ENCODE measurements at regions not wholly inside any gene's neighbourhood (a gene's known extent, or its start where the extent isn't known, plus 50 kb on each side); places are given as distances from the start of the nearest gene placed in this dataset.
"Not testable (repeated sequence)": the region's sequence is repeated elsewhere in the genome, so short reads cannot be mapped to it uniquely, and the experiment has no call there.

GRCh38 chr1:244322791-244323521 lies 128.8 kb downstream of the ADSS2 start:
- no peak for DNase-seq (ENCODE audit: low read depth)

DNA sequence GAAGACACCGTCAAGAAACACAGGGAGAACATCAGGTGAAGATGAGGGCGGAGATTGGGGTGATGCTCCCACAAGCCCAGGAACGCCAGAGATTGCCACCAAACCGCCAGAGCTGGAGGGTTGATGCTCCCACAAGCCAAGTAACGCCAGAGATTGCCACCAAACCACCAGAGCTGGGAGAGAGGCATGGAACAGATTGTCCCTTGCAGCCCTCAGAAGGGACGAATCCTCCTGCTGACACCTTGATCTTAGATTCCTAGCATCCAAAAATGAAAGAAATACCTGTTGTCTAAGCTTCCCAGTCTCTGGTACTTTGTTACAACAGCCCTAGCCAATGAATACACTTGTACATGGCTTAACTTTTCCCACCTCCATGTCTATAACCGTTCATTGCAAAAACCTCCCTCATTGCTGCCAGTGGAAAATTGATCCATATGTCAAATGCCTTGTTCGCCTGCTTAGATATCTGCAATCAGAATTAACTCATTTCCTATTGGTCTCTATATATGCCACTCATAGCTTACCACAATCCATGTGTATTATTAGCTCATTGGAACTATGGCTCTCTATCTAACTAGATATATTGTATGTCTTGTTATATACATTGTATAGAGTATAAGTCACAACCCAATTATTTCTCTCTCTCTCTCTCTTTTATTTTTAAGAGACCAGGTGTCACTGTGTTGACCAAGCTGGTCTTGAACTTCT lies 127.4 kb downstream of the ADSS2 start:
- DNase-seq (ENCODE audit: low read depth), result no peak

DNA sequence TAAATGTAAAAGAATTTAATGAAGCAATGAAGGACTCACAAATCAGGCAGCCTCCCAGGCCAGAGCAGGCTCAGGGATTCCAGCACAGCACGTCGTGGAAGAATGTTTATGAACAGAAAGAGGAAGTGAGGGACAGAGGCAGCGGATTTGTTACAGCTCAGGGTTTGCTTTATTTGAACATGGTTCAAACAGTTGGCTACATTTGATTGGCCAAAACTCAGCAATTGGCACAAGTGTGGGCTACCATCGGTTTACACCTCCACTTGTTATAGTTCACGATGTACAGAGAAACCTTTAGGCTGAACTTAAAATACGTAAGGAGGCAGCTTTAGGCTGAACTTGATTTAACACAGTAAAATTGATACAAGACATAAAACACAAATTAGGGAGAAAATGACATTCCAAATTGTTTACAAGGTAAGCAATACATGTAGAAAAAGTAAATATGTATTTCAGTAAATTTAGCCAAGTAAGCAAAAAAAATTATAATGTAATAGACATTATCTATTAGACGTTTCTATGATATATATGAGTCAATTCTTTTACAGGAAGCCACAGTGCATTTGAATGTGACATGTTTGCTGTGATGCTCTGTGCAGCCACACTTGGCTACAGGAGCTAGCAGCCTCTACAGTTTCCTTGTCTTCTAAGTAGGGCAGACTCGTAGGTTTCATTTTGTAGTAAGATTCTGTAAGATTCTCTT lies 126.5 kb downstream of the ADSS2 start:
- no peak for DNase-seq (ENCODE audit: low read depth)

GRCh38 chr1:244326757-244327156 lies 125.0 kb downstream of the ADSS2 start:
- no peak for DNase-seq (ENCODE audit: low read depth)

GRCh38 chr1:244327533-244327932 lies 124.2 kb downstream of the ADSS2 start:
- DNase-seq (ENCODE audit: low read depth), result no peak

DNA sequence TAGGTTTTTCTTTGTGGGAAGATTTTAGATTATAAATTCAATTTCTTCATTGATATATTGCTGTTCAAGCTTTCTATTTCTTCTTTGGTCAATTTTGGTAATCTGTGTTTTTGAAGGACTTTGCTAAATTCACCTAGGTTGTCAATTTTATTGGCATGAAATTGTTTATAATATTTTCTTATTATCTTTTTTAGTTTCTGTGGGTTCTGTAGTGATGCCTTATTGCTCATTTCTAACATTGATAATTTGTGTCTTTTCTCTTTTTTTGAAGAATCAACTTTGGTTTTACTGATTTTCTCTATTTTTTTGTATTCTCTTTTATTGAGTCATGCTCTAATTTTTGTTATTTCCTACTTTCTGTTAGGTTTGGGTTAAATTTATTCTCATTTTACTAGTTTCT lies 123.2 kb downstream of the ADSS2 start:
- DNase-seq (ENCODE audit: low read depth), result no peak

DNA sequence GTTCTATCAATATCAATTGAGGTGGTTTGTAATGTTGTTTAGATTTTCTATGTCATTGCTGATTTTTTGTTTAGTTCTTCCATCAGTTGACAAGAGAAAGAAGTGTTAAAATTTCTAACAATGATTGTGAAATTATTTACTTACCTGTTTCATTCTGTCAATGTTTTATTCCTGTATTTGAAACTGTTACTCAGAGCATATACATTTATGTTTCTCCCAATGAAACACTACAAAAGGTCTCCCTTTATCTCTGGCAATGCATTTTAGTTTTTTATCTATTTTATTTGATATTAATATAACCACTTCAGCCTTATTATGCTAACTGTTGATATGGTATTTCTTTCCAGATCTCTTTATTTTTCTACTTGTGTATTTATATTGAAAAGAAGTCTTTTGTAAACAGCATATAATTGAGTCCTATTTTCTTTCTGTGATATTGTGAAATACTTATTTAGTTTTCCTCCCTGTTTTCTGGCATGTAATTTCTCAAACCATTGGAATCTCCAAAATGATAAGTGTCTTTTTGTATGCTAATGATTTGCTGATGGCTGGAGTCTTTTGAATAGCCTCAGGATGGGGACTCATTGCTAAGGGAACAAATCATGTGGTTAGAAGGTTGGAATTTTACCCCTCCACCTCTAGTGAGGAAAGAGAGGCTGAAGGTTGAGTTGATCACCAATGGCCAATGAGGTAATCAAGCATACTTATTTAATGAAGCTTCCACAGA lies 122.0 kb downstream of the ADSS2 start:
- no peak for DNase-seq (ENCODE audit: low read depth)

DNA sequence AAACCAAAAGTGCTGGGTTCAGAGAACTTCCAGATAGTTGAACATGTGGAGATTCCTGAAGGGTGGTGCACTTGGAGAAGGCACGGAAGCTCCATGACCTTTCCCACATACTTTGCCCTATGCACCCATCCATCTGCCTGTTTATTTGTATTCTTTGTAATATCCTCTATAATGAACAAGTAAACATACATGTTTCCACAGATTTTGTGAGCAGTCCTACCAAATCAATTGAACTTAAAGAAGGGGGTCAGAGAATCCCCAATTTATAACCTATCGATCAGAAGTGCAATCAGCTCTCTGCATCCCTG lies 121.4 kb downstream of the ADSS2 start:
- no peak for DNase-seq (ENCODE audit: low read depth)

DNA sequence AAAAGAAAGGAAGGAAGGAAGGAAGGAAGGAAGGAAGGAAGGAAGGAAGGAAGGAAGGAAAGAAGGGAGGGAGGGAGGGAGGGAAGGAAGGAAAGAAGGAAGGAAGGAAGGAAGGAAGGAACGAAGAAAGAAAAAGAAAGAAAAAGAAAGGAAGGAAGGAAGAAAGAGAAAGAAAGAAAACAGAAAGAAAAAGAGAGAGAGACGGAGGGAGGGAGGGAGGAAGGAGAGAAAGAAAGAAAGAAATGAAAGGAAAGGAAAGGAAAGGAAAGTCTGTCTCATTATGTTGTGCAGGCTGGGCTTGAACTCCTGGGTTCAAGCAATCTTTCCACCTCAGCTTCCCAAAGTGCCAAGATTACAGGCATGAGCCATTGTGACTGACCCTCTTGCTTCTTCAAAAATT lies 118.9 kb downstream of the ADSS2 start:
- not testable (repeated sequence) for DNase-seq (ENCODE audit: low read depth)

GRCh38 chr1:244334315-244334714 lies 117.4 kb downstream of the ADSS2 start:
- not testable (repeated sequence) for DNase-seq (ENCODE audit: low read depth)

DNA sequence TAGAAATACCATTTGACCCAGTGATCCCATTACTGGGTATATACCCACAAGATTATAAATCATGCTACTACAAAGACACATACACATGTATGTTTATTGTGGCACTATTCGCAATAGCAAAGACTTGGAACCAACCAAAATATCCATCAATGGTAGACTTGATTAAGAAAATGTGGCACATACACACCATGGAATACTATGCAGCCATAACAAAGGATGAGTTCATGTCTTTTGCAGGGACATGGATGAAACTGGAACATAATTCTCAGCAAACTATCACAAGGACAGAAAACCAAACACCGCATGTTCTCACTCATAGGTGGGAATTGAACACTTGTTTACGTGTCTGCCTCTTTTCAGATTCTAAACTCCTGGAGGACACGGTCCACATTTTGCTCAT lies 116.9 kb downstream of the ADSS2 start:
- not testable (repeated sequence) for DNase-seq (ENCODE audit: low read depth)

GRCh38 chr1:244335456-244335855 lies 116.3 kb downstream of the ADSS2 start:
- no peak for DNase-seq (ENCODE audit: low read depth)

DNA sequence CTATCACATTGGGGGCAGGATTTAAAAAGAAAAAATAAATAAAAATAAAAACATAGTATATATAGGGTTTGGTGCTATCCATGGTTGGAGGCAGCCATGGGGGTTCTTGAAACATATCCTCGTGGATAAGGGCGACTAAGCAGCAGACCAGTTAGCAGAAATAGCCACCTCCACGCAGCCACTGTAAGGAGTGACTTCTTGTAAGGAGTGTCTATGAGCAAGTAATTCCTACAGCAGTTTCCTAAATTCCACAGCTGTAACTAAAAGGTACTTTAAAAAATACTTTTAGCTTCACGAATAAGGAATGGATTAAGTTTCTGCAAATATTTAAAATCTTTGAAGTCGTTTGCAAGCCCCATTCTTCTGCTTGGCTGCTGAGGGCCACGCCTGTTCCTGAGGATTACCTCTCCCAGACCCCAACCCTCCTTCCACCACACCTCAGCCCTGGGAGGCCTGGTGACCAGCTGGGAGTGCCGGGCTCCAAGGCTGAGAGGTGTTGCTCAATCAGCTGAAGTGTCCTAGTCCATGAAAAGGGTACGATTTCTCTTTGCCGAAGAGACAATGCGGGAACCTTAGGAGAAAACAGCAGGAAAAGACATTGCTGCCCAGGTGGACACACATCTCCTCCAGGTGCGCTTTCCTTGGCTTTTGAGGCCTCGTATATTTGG lies 115.3 kb downstream of the ADSS2 start:
- DNase-seq (ENCODE audit: low read depth), result no peak

DNA sequence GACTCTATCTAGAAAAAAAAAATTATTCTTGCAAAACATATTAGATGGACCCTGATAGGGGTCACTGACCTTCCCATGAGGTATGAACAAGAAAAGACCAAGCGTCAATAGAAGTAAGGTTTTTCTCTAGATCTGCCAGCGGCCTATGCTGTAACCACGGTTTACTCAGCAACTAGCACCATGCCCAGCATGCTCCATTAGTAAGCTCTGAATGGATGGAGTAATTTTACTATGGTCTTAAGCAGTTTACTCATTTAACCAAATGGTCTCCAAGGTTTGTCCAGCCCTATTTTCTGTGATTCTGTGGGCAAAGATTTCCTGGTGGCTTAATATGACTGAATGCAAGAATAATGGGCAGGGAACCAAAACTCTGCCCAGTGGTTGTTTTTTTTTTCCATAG lies 113.9 kb downstream of the ADSS2 start:
- no peak for DNase-seq (ENCODE audit: low read depth)

DNA sequence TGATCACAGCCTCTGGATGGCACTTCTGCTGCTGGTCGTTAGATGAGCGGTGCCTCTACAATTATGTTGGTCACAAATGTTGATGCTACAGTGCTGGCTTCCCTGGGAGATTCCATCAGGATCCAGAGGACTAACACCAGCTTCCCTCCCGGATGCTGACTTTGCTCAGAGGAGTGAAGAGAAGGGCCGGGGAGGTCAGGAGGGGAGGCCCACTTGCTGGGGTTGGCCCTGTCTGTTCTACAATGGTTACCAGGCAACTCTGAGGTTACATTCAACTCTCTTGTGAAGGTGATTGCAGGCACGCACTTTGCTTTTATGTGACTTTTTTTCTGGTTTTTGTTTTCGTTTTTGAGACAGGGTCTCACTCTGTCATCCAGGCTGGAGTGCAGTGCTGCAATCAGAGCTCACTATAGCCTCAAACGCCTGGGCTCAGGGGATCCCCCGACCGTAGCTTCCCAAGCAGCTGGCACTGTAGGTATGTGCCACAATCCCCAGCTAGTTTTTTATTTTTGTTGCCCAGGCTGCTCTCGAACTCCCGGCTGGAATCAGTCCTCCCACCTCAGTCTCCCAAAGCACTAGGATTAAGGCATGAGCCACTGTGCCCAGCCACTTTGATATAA lies 112.5 kb downstream of the ADSS2 start:
- DNase-seq (ENCODE audit: low read depth), result no peak

- no peak for DNase-seq (ENCODE audit: low read depth)
Measured at GRCh38 chr1:244339776-244340175, 111.9 kb downstream of the ADSS2 start.

DNA sequence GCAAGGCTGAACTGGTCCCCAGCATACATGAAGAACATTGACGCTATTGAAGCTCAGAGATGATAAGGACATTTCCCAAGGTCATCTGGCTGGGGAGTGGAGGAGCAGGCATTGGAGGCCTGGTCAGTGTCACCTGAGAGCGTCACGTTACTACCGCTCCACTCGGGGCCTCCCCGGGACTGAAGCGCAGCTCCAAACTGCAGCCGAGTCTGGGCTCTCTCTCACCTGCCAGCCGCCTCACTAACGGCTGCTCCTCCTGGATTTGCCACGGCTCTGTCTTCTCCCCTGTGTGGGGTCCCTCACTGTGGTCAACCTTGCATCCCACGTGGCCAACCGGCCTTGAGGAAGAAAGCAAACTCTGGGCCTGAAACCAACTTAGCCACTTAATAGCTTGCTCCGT lies 111.3 kb downstream of the ADSS2 start:
- no peak for DNase-seq (ENCODE audit: low read depth)

GRCh38 chr1:244341455-244342450 lies 110.0 kb downstream of the ADSS2 start:
- no peak for DNase-seq (ENCODE audit: low read depth)

GRCh38 chr1:244344001-244344400 lies 107.7 kb downstream of the ADSS2 start:
- no peak for DNase-seq (ENCODE audit: low read depth)

GRCh38 chr1:244346972-244347618 lies 104.6 kb downstream of the ADSS2 start:
- DNase-seq (ENCODE audit: low read depth), result no peak

All from activated T-cell treated with anti-CD3 and anti-CD28 coated beads for 48 hours (primary cell).